Adipose tissue (tissue), 3 donors: ENCODE measurements at regions not wholly inside any gene's neighbourhood (a gene's known extent, or its start where the extent isn't known, plus 50 kb on each side); places are given as distances from the start of the nearest gene placed in this dataset.

Experiments used
- H3K27ac ChIP-seq: one replicate; pipeline ENCODE4 v1.5.1; 2013; ENCODE audit warnings: low read depth, low read length
- WGBS, 3 donors: extraction: QIAGEN DNeasy Blood & Tissue Kit; methylation state at CpG; one replicate each; pipeline ENCODE4 v1.1.7; 2013; 5-methylcytosine and 5-hydroxymethylcytosine counted together
- donor health status: healthy with polysubstance abuse.
- donor health status: Bipolar disorder and iron deficiency.
- donor health status: healthy.

DNA sequence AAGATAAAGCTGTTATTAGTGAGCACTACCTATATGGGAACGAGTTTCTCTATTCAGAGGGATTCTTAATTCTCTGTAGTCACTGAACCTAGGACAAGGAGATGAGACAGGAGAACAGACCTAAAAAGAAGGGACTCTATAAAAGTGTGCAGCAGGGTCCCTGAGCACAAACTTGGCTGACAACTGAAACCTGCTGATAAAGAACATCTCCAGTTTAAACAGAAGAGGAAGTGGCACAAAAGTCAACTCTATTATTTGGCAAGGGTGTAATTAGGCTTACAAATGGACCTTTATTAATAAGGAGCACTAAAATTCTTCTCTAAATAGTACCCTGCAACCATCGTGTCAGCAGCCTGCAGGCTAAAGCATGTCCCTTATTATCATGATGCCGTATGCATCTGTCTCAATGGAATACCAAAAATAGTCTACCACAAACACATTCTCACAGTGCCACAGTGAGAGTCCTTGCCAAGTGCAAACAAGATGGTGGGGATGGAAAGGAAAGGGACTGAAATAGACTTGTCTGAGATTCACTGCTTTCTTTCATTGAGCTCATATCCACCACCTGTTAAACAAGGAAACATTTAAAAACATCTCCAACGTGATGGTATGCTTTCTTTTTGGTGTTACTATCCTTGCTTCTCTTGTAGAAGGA is 260.2 kb downstream of the INSIG2 start:
- 52 to 76% (median 69%) methylated on average over 4 of the region's 4 CpGs for WGBS, 3 donors

DNA sequence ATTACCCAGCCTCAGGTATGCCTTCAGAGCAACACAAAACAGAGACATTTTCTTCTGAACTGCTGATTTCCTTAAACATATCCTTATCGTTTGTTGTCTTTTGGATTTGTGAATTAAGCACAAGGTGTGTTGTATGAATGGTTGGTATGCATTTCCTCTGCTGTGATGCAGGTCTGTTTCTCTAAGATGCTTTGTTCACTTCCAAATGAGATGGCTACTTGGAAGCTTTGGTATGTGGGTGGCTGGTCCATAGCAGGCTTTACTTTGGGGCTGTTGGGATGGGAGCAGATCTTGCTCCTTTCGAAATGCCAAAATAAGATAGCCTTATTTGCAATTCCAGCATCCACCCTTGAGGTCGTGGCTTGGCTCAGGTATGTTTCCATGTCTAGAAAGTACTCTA is 257.2 kb downstream of the INSIG2 start:
- H3K27ac ChIP-seq: no peak overlapping the region
- WGBS, 3 donors: 64 to 73% (median 71%) methylated on average over 3 of the region's 3 CpGs

More for the DNA sequence above, 260.2 kb downstream of the INSIG2 start:
- no peak overlapping the region for H3K27ac ChIP-seq

DNA sequence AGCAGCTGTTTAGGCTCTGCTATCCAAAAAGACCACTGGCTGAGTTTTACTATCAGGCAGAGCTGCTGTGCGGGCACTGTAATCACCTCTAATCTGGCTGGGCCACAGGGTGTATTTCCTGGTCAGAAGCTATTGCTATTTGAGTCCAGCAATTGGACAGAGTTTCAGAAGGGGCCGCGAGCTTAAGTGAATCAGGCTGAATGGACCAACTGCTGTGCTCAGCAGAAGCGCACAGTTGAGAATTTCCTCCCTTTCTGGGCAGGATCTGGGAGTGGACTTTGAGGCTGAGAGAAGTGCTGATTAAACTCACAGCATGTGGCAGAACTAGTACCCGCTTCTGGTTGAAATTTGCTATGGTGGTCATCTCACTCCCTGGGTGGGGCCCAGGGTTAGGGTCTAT is 251.8 kb downstream of the INSIG2 start:
- no peak overlapping the region for H3K27ac ChIP-seq

DNA sequence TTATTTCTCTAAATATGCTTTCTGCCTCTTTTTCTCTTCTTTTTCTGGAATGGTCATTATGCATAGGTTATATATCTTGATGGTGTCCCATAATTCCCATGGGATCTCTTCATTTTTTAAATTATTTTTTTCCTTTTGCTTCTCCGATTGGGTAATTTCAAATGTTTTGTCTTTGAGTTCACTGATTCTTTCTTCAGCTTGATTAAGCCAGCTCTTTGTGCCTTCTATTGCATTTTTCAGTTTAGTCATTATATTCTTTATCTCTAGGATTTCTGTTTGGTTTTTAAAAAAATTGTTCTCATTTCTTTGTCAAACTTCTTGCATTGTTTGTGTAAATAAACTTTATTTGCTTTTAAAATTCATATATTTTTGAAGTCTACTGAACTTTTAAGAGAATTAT is 251.1 kb downstream of the INSIG2 start:
- 89 to 100% (median 97%) methylated on average over 1 of the region's 1 CpG for WGBS, 3 donors
- no peak overlapping the region for H3K27ac ChIP-seq

More for the DNA sequence above, 251.8 kb downstream of the INSIG2 start:
- WGBS, 3 donors: 71 to 89% (median 81%) methylated on average over 5 of the region's 5 CpGs

DNA sequence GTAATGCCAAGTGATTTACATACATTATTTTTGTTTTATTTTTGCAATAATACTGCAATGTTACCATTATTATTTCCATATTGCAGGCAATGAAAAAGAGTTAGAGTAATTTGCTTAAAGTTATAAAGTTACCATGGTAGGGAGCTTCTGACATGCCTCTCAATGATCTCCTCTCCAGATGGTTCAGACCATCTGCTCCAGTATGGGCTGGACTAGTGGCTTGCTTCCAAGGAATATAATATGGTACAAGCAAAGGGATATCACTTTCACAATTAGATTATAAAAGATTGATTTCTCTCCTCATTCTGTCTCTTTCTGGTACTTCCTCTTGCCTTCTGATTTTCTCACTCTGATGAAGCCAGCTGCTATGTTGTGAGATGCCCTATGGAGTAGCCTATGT is 245.4 kb downstream of the INSIG2 start:
- H3K27ac ChIP-seq: no peak overlapping the region

DNA sequence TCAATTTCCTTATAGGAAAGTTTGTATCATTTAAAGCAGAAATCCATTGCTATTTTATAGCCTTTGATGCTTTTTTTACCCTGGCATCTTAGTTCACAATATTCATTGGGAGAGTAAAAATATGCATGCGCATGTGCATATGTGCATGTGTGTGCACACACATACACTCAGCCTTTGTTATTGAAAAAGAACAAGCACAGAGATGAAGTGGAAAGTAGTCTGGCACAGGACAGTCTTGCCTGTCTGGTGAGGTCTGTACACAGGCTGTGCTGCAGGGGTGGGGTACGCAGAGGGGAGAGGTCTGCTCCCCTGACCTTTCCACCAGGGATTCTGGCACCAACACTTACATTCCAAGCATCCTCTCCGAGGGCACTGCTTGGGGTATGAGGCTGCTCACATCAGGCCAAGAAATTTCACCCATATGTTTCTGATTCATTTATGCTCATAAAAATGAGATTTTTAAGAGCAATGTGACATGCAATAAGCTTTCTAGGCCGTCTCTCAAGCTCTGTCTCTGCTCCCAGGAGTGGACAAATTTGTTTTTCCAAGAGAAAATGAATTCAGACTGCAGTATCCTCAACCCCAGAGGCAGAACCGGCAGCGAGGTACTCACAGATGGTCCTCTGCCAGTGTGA is 237.2 kb downstream of the INSIG2 start:
- WGBS, 3 donors: 66 to 76% (median 73%) methylated on average over 6 of the region's 6 CpGs
- H3K27ac ChIP-seq: no peak overlapping the region

DNA sequence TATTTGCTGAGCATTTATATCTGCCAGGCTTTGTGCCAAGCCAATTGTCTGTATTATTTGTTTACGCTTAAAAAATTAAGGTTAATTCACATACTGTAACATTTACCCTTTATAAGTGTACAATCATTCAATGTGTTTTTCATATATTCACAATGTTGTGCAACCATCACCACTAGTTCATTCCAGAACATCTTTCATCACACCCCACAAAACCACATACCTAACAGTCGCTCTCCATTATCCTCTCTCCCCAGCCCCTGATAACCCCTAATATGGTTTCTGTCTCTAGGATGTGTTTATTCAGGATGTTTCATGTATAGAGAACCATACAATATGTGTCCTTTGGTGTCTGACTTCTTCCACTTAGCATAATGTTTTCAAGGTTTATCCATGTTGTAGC is 234.1 kb downstream of the INSIG2 start:
- no peak overlapping the region for H3K27ac ChIP-seq
- WGBS, 3 donors: 61 to 78% (median 74%) methylated on average over 2 of the region's 2 CpGs

DNA sequence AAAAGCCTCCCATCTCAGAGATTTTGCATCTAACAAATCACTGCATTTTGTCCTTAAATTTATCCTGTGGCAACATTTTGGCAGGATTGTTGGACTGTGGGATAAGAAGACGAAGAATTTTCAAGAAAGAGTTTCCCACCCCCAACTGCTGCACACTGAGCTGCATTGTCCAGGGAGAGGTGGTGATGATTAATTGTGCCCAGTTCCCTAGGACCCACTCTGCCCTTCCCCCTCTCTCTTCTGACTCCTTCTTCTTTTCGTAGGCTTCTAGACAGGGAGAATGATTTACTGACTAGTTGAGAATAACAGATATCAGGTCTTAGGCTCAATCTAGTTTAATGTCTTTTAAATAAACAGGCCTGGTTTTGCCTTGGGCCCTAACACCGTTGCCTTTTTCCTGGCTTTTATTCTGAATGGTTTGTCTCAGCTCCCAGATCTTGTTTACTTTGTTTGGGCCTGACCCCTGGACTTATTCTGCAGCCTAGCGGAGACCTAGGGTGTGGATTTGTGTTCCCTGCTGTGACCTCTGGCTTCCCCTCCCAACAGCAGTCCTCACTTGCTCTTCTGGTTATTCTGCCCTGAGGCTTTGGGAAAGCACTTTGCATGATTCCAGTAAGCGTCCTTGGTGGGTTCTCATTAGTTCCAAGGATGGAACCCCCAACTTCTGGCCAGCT is 233.3 kb downstream of the INSIG2 start:
- WGBS, 3 donors: 30 to 43% (median 35%) methylated on average over 5 of the region's 5 CpGs
- H3K27ac ChIP-seq: no peak overlapping the region

DNA sequence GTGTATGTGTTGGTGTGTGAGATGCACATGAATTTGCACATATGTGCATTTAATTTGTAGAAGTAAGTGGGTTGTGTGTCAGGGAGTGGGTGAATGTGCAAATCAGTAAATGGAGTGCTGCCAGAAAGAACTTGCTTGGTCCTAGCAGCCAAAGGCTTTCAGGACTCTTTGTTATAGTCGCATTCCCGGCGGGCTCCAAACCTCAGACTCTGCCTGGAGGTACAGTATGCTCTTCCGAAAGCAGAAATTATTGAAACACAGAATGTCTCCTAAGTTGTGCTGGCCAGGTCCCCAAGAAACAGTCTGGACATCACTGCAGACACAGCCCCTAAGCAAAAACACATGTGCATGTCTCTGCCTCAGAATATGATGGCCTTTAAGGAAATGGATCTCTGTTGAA is 232.4 kb downstream of the INSIG2 start:
- no peak overlapping the region for H3K27ac ChIP-seq
- WGBS, 3 donors: 68 to 78% (median 71%) methylated on average over 4 of the region's 4 CpGs

DNA sequence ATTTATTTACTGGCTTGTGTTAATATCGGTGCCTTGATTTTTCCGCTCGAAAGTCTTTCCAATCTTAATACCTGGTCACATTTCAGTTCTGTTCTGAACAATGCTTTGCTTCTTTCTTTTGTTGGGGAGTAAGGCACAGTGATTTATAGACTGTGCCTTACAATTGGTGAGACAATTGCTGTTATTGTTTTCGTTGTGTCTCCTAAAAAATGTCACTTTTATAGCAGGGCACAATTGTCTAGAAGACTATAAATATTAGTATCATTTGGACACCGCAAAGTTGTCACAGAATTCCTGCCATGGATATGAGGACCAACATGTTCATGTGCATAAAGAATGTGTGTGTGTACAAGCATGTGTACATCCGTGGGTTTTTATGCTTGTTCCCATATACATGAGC is 231.9 kb downstream of the INSIG2 start:
- H3K27ac ChIP-seq: no peak overlapping the region
- WGBS, 3 donors: 64 to 72% (median 71%) methylated on average over 6 of the region's 6 CpGs

DNA sequence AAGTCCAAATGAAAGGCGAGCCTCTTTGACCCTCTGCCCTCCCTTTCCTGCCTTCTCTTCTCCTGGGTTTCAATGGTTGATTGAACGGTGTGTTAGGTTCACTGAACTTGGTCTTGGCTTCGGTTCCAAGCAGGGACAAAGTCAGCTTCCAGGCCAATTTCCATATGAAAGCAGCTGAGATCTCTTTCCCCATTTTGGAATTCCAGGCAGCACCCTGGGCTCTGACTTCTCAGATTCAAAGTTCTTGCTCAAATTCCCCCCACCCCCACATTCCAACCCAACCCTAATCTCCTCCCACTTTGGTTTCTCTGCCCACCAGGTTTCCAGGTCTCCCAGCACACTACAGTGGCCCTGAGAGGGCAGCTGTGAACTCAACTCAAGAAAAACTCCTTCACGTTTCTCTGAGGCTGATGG is 231.0 kb downstream of the INSIG2 start:
- 13 to 27% (median 13%) methylated on average over 4 of the region's 4 CpGs for WGBS, 3 donors
- H3K27ac ChIP-seq: no peak overlapping the region

DNA sequence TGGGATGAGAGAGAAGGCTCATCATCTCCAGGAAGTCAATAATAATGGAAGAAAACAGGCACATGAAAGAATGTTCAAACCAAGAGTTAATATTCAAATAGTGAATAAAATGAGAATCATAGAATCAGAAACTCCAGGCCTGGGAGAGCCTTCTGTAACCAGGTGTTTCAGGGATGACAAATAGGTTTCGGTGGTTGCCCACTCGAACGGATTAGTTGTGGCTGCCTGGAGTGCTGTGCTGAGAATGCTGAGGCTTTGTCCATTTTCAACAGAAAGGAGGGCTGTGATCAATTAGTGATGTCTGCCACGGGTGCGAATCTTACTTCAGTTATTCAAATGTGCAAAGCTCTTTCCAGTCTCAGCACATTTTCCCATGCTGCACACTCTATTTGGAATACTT is 227.3 kb downstream of the INSIG2 start:
- 83 to 93% (median 88%) methylated on average over 5 of the region's 5 CpGs for WGBS, 3 donors

DNA sequence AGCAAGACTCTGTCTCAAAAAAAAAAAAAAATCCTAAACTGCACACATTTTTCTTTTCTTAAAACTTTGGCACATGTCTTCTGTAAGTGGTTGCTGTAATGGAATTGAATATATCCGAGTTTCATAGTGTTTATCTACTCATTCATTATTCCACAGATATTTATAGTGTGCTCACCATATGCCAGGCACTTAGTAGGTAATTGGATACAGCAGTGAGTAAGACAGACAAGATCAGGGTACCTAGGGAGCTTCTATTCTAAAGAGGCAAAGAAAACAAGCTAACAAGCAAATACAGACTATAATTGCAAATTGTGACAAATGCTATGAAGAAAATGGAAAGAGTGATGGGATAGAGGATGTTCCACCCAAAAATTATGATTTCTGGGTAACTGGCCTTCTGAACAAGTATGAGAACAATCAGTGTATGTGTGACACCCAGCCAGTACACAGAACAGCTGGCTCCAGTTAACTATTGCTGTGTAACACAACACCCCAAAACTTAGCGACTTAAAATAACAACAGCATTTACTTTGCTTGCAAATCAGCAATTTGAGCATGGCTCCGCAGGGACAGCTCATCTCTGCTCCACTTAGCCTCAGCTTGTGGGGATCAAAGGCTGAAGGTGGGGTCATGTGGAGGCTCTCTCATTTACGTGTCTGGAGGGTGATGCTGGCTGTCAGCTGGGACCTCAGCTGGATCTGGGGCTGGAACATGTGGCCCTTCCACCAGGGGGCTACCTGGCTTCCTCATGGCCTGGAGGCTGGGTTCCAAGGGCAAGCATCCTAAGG is 224.9 kb downstream of the INSIG2 start:
- WGBS, 3 donors: 29 to 38% (median 30%) methylated on average over 4 of the region's 4 CpGs
- H3K27ac ChIP-seq: no peak overlapping the region

More for the DNA sequence above, 227.3 kb downstream of the INSIG2 start:
- no peak overlapping the region for H3K27ac ChIP-seq

DNA sequence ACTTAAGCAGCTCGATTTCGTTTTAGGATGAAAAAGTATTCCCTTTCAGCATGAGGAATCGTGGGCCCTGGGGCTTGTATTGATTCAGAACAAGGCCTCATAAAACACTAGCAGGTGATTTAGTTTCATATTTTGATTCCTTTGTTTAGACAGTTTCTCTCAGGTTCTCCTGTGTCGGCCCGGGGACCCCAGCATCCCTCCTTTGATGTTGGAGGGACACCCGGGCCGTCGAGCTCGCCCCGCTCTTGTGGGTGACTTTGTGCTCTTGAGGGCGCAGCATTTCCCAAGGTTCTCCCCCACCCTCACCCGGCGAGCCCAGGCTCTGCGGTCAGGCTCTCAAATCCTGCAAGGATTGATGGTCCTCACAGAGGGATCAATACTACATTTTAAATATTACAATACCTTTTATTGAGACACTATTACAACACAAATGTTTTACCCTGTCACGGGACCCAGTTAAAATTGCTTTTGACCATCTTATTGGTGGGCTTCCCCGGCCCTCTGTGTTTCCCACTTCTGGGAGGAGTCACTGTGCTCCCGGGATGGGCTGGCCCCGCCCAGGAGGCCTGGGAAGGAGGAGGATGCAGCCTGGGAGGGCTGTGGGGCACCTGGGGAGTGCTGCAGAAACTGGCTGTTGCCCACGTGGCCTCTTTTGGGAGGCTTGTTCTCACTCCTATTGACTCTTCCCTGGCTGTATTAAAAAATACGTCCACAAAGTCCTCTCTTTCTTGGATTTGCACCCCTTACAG is 222.6 kb downstream of the INSIG2 start:
- 28 to 37% (median 32%) methylated on average over 20 of the region's 20 CpGs for WGBS, 3 donors
- H3K27ac ChIP-seq: no peak overlapping the region

DNA sequence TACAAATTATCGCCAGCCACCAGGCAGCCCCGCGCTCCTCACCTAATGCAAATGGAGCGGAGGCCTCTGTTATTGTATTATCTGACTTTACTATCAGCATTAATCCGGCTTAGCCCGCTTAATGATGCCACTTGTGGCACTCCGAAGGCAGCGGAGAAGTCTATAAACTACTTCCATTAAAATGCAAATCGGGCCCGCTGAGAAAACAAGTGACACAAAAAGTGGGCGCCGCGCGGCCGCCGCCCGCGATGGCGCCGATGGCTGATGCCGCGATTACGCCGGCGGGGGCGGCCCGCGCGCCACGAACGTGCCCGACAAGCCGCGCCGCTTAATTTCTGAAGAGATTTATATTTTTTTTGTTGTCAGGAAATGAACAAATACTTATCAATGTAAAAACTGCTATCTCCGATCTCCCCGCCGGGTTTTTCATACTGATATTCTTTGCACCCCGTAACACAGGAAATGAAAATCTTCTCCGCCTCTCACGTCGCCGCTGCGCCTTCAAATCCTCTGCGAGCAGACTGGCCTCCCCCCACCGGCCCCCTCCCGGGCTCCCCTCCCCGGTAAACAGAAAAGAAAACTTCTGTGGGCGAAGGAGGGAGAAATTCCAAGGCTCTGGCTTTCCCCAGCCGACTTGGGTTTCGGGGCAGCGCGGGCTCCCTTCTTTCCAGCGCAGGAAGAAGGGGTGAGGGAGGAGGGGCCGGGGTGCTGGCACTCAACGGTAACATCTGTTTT is 221.8 kb downstream of the INSIG2 start:
- H3K27ac ChIP-seq: no peak overlapping the region
- WGBS, 3 donors: 2 to 3% (median 2%) methylated on average over 55 to 56 of the region's 56 CpGs

DNA sequence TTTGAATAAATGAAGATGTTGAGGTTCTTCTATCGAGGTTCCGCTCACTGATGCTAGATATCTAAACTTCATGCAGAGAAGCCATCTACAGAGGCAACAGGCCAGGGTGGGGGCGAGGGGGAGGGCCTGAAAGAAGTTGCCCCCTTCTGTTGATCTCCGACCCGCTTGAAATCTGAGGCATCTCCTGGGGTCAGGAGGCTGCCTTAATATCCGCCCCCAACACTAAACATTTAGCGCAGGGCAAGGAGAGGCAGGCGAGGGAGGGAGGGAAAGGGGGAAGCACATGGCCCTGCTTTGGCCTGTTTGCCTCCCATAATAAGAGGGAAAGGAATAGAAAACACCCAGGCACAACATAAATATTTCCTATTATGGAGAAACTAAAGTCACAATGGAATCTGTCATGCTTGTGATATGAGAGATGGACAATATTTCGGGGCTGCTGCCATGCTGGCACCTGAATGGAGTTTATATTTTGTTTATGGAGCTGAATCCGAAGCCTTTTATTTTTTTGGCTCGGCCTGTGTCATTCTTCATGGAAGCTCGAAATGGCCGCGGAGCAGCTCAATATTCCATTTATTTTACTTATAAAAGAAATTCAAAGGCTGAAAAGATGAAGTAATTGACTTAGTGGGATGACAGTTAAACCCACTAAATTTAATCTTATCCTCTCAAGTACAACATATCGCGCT is 221.1 kb downstream of the INSIG2 start:
- WGBS, 3 donors: 58 to 63% (median 61%) methylated on average over 16 of the region's 16 CpGs
- H3K27ac ChIP-seq: no peak overlapping the region

DNA sequence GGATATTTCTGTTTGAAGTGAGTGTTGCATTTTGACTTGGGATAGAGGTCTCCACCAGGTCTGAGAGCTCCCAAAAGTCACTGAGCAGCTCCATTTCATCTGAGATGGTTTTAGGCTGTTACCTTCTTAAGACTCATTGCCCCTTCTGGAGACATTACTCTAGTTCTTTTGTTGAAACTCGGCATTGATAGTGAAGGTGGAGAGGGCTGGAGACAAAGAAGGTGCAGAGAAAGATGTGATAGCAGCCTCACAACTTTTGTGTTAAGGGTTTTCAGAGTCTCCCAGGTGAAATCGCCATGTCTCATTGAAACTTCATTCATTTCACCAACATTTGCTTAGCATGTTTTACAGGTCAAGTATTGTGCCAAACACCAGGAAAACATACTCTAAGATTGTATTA is 219.6 kb downstream of the INSIG2 start:
- no peak overlapping the region for H3K27ac ChIP-seq
- 47 to 80% (median 64%) methylated on average over 2 of the region's 2 CpGs for WGBS, 3 donors
